Cerebellar cortex (tissue), 1 donor: ENCODE measurements at regions not wholly inside any gene's neighbourhood (a gene's known extent, or its start where the extent isn't known, plus 50 kb on each side); places are given as distances from the start of the nearest gene placed in this dataset.
"Not testable (repeated sequence)": the region's sequence is repeated elsewhere in the genome, so short reads cannot be mapped to it uniquely, and the experiment has no call there.

ENCODE experiments used
- DNase-seq: peaks from one replicate; pipeline ENCODE4 v3.0.0-alpha.2; 2015; ENCODE audit warnings: low spot score

- DNase-seq, result peak; percentile 65
These were observed 278.3 kb downstream of the SPRY1 start for GRCh38 chr4:123674762-123675465.

- DNase-seq, result no peak
These were observed 279.0 kb downstream of the SPRY1 start for GRCh38 chr4:123675567-123675966.

DNA sequence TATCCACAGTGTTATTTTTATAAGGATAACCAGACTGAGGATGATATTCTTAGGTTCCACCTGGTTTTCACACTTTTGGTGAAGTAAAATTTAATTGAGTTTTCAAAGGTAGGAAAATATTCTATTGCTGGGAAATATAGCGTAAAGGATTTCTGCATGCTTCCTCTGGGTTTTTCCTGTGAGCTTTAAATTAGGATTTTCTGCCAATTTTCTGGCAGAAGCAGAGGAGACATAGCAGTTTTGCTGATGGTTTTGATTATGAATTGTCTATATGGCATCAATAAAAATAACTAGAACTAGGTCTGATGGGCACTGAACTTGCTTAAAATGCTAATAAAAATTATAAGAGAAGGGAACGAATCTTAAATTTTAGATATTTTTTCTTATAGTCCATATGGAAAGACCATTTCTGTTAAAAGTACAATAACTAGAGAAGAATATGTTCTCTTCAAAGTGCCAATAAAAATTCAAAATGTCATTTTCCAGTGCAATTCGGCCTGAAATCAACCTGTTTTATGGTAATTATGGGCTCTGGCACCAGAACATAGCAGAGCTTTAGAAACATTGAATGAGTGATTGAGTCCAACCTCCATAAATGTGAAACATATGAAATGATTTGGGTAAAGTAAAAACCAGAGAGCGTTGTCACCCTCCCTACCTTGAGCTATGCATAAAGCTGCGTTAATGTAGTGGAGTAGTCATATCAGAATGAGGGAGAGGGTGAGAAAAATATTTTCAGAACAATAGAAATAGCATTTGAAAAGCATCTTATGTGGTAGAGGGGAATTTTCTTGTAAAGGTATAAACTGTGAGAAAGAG lies 279.7 kb downstream of the SPRY1 start:
- no peak for DNase-seq

DNA sequence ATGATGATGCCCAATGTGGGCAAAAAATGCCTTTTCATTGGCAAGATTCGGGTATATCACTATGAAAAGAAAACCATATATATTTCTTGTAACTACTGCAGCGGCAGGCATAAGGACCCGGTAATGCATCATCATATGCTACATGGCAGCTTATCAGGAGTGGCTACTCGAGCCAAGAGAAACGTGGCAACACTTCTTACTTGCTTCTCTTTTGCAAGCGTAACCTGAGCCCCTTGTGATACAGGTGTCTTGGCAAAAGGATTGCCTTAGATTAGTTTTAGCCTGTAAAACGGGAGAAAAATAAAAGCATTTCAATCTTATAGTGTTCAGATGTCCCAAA lies 280.3 kb downstream of the SPRY1 start:
- DNase-seq, result no peak

- DNase-seq, result no peak
These were observed 286.3 kb downstream of the SPRY1 start for GRCh38 chr4:123682931-123683330.

GRCh38 chr4:123684937-123685336 lies 288.3 kb downstream of the SPRY1 start:
- DNase-seq, result not testable (repeated sequence)

DNA sequence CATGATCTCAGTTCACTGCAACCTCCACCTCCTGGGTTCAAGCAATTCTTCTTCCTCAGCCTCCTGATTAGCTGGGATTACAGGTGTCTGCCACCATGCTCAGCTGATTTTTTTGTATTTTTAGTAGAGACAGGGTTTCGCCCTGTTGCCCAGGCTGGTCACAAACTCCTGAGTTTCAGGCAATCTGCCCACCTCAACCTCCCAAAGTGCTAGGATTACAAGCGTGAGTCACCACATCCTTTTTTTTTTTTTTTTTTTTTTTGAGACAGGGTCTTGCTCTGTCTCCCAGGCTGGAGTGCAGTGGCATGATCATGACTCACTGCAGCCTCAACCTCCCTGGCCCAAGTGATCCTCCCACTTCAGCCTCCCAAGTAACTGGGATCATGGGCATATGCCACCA lies 298.9 kb downstream of the SPRY1 start:
- not testable (repeated sequence) for DNase-seq

DNA sequence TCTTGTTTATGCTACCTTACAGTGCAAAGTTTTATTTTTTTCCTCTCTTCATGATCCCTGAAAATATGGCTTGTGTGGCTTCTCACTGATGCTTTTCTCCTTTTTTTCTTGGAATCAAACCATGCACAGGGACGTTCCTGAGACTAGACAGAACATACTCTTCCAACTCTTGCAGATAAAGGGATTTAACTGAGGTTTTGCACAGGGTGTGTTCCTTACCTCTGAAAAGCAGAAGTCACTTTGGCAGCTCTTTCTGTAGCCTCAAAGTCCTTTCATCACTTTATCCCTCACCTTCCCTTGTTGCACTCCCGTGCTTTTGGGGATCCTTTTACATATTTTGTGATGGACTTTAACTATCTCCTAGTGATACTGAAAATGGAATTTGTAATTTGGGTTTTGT lies 300.1 kb downstream of the SPRY1 start:
- DNase-seq, result no peak

DNA sequence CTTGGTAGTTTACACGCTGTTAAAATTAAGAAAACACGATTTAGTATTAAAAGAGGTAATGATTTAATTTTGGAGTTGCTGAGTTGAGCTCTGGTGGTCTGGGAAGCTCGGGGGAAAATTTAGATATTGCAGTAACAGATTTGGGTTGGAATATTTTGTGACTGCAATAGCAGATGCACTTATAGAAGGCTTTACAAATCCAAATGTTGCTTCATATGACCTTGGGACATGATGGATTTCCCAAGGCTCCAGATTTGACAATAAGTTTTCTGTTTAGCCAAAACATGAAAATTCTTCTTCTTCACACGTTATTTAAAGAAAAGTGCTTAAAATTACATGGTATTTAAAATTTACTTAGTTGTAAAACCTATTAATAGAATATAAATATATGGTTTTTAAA lies 302.0 kb downstream of the SPRY1 start:
- DNase-seq, result no peak

GRCh38 chr4:123699880-123700771 lies 303.5 kb downstream of the SPRY1 start:
- DNase-seq, result peak; percentile 19

DNA sequence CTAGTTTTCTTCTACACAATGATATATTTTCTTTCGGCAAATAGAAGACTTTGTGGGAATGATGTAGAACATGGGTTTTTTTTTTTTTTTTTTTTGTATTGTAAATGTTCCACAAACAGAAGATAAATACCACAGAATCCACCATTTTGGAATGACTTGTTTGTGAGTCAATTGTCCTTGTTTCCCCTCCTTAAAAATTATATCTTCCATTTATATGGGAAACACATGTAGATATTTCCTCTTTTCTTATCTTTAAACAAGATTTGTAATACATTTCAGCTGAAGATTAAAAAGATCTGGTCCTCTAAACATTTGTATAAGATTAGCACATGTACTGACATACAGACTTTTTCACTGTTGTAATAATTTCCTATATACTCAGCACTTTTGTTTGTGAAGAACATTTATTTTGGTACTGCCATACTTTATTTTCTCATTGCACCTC lies 304.6 kb downstream of the SPRY1 start:
- DNase-seq, result no peak

GRCh38 chr4:123705419-123705818 lies 308.8 kb downstream of the SPRY1 start:
- DNase-seq, result no peak

- peak; percentile 31 for DNase-seq
These were observed 310.4 kb downstream of the SPRY1 start for GRCh38 chr4:123706973-123707372.

GRCh38 chr4:123708902-123709301 lies 312.3 kb downstream of the SPRY1 start:
- DNase-seq, result no peak

DNA sequence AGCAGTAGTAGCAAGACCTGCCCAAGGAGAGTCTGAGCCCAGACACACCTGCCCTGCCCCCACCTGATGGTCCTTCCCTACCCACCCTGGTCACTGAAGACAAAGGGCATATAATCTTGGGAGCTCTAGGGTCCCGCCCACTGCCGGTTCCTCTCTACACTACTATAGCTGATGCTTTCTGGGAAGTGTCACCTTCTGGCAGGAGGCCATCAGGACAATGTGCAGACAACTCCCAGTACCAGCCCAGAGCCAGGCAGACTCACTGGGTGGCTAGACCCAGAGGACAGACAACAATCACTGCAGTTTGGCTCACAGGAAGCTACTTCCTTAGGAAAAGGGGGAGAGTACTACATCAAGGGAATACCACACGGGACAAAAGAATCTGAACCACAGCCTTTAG lies 312.7 kb downstream of the SPRY1 start:
- no peak for DNase-seq

GRCh38 chr4:123731035-123731434 lies 334.4 kb downstream of the SPRY1 start:
- no peak for DNase-seq

GRCh38 chr4:123737156-123737555 lies 340.6 kb downstream of the SPRY1 start:
- DNase-seq, result no peak

GRCh38 chr4:123739806-123740205 lies 343.2 kb downstream of the SPRY1 start:
- no peak for DNase-seq

GRCh38 chr4:123740236-123740635 lies 343.6 kb downstream of the SPRY1 start:
- peak; percentile 38 for DNase-seq

DNA sequence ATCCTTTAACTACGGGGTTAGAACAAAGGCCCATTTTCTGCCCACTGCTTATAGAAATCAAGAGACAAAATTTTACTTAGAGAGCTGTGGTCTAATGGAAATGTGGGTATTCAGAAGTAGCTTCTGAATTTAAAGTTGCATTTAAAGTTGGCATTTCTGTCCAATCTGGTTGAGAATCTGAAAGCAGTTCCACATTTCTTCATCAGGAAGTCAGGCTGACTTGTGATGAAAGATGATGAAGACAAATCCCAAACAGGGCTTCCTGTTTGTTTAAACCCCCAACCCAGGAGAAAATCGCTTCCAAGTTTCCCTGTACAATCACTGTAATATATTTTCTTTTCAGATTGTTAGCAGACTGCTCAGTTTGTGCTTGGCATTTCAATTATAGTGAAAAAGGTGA lies 345.3 kb downstream of the SPRY1 start:
- DNase-seq, result peak; percentile 80

GRCh38 chr4:123743848-123744247 lies 347.3 kb downstream of the SPRY1 start:
- no peak for DNase-seq

- peak; percentile 78 for DNase-seq
These were observed 348.2 kb downstream of the SPRY1 start for GRCh38 chr4:123744664-123745290.
